ENCODE measurements at regions not wholly inside any gene's neighbourhood (a gene's known extent, or its start where the extent isn't known, plus 50 kb on each side); places are given as distances from the start of the nearest gene placed in this dataset.

GRCh38 chr5:113804943-113805342 lies 291.4 kb downstream of the YTHDC2 start:
- intact Hi-C loops (cut with DNase I, micrococcal nuclease) = no loop called here
- no peak for DNase-seq
- no peak for ATAC-seq
- CTCF ChIA-PET = interaction anchor here (0.6 kb wide), 1 partner anchor 409 kb away, joined by 3 read pairs; no protein-coding TSS in a partner anchor
- Mint-ChIP-seq H3K36me3 (ENCODE audit: low read depth) (no peaks in the 10 kb centered on the region), H3K27ac (no peak overlapping the region), H3K4me3 (no peak overlapping the region), H3K27me3 (peaks cover 3% of the 10 kb centered on the region), H3K9me3 (ENCODE audit: low read depth) (peaks cover 4% of the 10 kb centered on the region), H3K4me1 (no peaks in the 10 kb centered on the region)
- POLR2A ChIA-PET = no interaction called here

GRCh38 chr5:113806250-113806649 lies 292.8 kb downstream of the YTHDC2 start:
- Mint-ChIP-seq H3K27me3 (peaks cover 4% of the 10 kb centered on the region), H3K9me3 (ENCODE audit: low read depth) (peaks cover 3% of the 10 kb centered on the region), H3K4me3 (no peak overlapping the region), H3K4me1 (no peaks in the 10 kb centered on the region), H3K36me3 (ENCODE audit: low read depth) (no peaks in the 10 kb centered on the region), H3K27ac (no peak overlapping the region)
- intact Hi-C loops (cut with DNase I, micrococcal nuclease) = no loop called here
- no peak for DNase-seq
- CTCF ChIA-PET = no interaction called here
- no peak for ATAC-seq
- POLR2A ChIA-PET = no interaction called here

- POLR2A ChIA-PET = no interaction called here
- DNase-seq (no peak), ATAC-seq (no peak)
- Mint-ChIP-seq H3K4me1 (no peaks in the 10 kb centered on the region), H3K27me3 (peaks cover 4% of the 10 kb centered on the region), H3K4me3 (no peak overlapping the region), H3K27ac (no peak overlapping the region), H3K36me3 (ENCODE audit: low read depth) (no peaks in the 10 kb centered on the region), H3K9me3 (ENCODE audit: low read depth) (peaks cover 3% of the 10 kb centered on the region)
- intact Hi-C loops (cut with DNase I, micrococcal nuclease) = no loop called here
- CTCF ChIA-PET = interaction anchor here (0.6 kb wide), 1 partner anchor 27 kb away, joined by 4 read pairs; no protein-coding TSS in a partner anchor
Observed at GRCh38 chr5:113806904-113807303, 293.4 kb downstream of the YTHDC2 start.

- intact Hi-C loops (cut with DNase I, micrococcal nuclease) = no loop called here
- ATAC-seq (no peak), DNase-seq (no peak)
- Mint-ChIP-seq H3K4me3 (no peak overlapping the region), H3K36me3 (ENCODE audit: low read depth) (no peaks in the 10 kb centered on the region), H3K27me3 (peaks cover 4% of the 10 kb centered on the region), H3K27ac (no peak overlapping the region), H3K4me1 (no peaks in the 10 kb centered on the region), H3K9me3 (ENCODE audit: low read depth) (peaks cover 3% of the 10 kb centered on the region)
- ChIA-PET CTCF (no interaction called here), POLR2A (no interaction called here)
Observed at GRCh38 chr5:113807427-113807991, 294.0 kb downstream of the YTHDC2 start.

GRCh38 chr5:113808956-113809355 lies 295.5 kb downstream of the YTHDC2 start:
- intact Hi-C loops (cut with DNase I, micrococcal nuclease) = no loop called here
- no peaks in the 10 kb centered on the region for H3K9me3 Mint-ChIP-seq (ENCODE audit: low read depth)
- no peak overlapping the region for H3K27ac Mint-ChIP-seq
- no peaks in the 10 kb centered on the region for H3K36me3 Mint-ChIP-seq (ENCODE audit: low read depth)
- H3K4me3 Mint-ChIP-seq = no peak overlapping the region
- ATAC-seq = no peak
- no peaks in the 10 kb centered on the region for H3K4me1 Mint-ChIP-seq
- H3K27me3 Mint-ChIP-seq = peaks cover 4% of the 10 kb centered on the region
- POLR2A ChIA-PET = no interaction called here
- no peak for DNase-seq
- CTCF ChIA-PET = interaction anchor here (0.6 kb wide), 1 partner anchor 1201 kb away, joined by 3 read pairs; no protein-coding TSS in a partner anchor

- intact Hi-C loops (cut with DNase I, micrococcal nuclease) = no loop called here
- ATAC-seq (no peak), DNase-seq (no peak)
- H3K36me3 Mint-ChIP-seq (ENCODE audit: low read depth) = no peaks in the 10 kb centered on the region
- peaks cover 4% of the 10 kb centered on the region for H3K27me3 Mint-ChIP-seq
- POLR2A ChIA-PET = no interaction called here
- H3K4me1 Mint-ChIP-seq = no peaks in the 10 kb centered on the region
- no peak overlapping the region for H3K4me3 Mint-ChIP-seq
- CTCF ChIA-PET = interaction anchor here (0.6 kb wide), 1 partner anchor 1200 kb away, joined by 3 read pairs; no protein-coding TSS in a partner anchor
- no peak overlapping the region for H3K27ac Mint-ChIP-seq
- H3K9me3 Mint-ChIP-seq (ENCODE audit: low read depth) = no peaks in the 10 kb centered on the region
Observed at GRCh38 chr5:113809626-113810025, 296.1 kb downstream of the YTHDC2 start.

GRCh38 chr5:113813466-113813865 lies 300.0 kb downstream of the YTHDC2 start:
- H3K27me3 Mint-ChIP-seq = peaks cover 8% of the 10 kb centered on the region
- ChIA-PET POLR2A (no interaction called here), CTCF (interaction anchor here (0.5 kb wide), 1 partner anchor 633 kb away, joined by 3 read pairs; no protein-coding TSS in a partner anchor)
- no peaks in the 10 kb centered on the region for H3K4me1 Mint-ChIP-seq
- H3K4me3 Mint-ChIP-seq = no peak overlapping the region
- no peak for ATAC-seq
- intact Hi-C loops (cut with DNase I, micrococcal nuclease) = no loop called here
- no peaks in the 10 kb centered on the region for H3K36me3 Mint-ChIP-seq (ENCODE audit: low read depth)
- no peak overlapping the region for H3K27ac Mint-ChIP-seq
- H3K9me3 Mint-ChIP-seq (ENCODE audit: low read depth) = peaks cover 2% of the 10 kb centered on the region
- DNase-seq = no peak

- no peak overlapping the region for H3K4me3 Mint-ChIP-seq
- H3K4me1 Mint-ChIP-seq = no peaks in the 10 kb centered on the region
Observed at GRCh38 chr5:113817683-113818082, 304.2 kb downstream of the YTHDC2 start.

GRCh38 chr5:113823696-113824095 lies 310.2 kb downstream of the YTHDC2 start:
- ATAC-seq (no peak), DNase-seq (no peak)
- Mint-ChIP-seq H3K9me3 (ENCODE audit: low read depth) (peaks cover 7% of the 10 kb centered on the region), H3K27me3 (peaks cover 6% of the 10 kb centered on the region), H3K4me3 (no peak overlapping the region), H3K36me3 (ENCODE audit: low read depth) (no peaks in the 10 kb centered on the region), H3K4me1 (no peaks in the 10 kb centered on the region), H3K27ac (no peak overlapping the region)
- POLR2A ChIA-PET = no interaction called here
- intact Hi-C loops (cut with DNase I, micrococcal nuclease) = no loop called here
- CTCF ChIA-PET = no interaction called here

More at GRCh38 chr5:113817683-113818082, 304.2 kb downstream of the YTHDC2 start:
- intact Hi-C loops (cut with DNase I, micrococcal nuclease) = no loop called here
- no peaks in the 10 kb centered on the region for H3K36me3 Mint-ChIP-seq (ENCODE audit: low read depth)
- H3K27me3 Mint-ChIP-seq = peaks cover 4% of the 10 kb centered on the region
- no peak overlapping the region for H3K27ac Mint-ChIP-seq
- ATAC-seq = no peak
- ChIA-PET POLR2A (no interaction called here), CTCF (no interaction called here)
- H3K9me3 Mint-ChIP-seq (ENCODE audit: low read depth) = peaks cover 2% of the 10 kb centered on the region
- no peak for DNase-seq

GRCh38 chr5:113824307-113824706 lies 310.8 kb downstream of the YTHDC2 start:
- POLR2A ChIA-PET = no interaction called here
- DNase-seq (no peak), ATAC-seq (no peak)
- Mint-ChIP-seq H3K27ac (no peak overlapping the region), H3K27me3 (peaks cover 6% of the 10 kb centered on the region), H3K36me3 (ENCODE audit: low read depth) (no peaks in the 10 kb centered on the region), H3K4me1 (no peaks in the 10 kb centered on the region), H3K9me3 (ENCODE audit: low read depth) (peaks cover 10% of the 10 kb centered on the region), H3K4me3 (no peak overlapping the region)
- intact Hi-C loops (cut with DNase I, micrococcal nuclease) = no loop called here
- CTCF ChIA-PET = no interaction called here

GRCh38 chr5:113825176-113825575 lies 311.7 kb downstream of the YTHDC2 start:
- H3K4me1 Mint-ChIP-seq = no peaks in the 10 kb centered on the region
- ChIA-PET POLR2A (no interaction called here), CTCF (no interaction called here)
- no peaks in the 10 kb centered on the region for H3K36me3 Mint-ChIP-seq (ENCODE audit: low read depth)
- no peak overlapping the region for H3K4me3 Mint-ChIP-seq
- ATAC-seq (no peak), DNase-seq (no peak)
- peaks cover 12% of the 10 kb centered on the region for H3K9me3 Mint-ChIP-seq (ENCODE audit: low read depth)
- no peak overlapping the region for H3K27ac Mint-ChIP-seq
- intact Hi-C loops (cut with DNase I, micrococcal nuclease) = no loop called here
- peaks cover 6% of the 10 kb centered on the region for H3K27me3 Mint-ChIP-seq

- ATAC-seq = no peak
- H3K4me3 Mint-ChIP-seq = no peak overlapping the region
- intact Hi-C loops (cut with DNase I, micrococcal nuclease) = no loop called here
- H3K36me3 Mint-ChIP-seq (ENCODE audit: low read depth) = no peaks in the 10 kb centered on the region
- no peaks in the 10 kb centered on the region for H3K9me3 Mint-ChIP-seq (ENCODE audit: low read depth)
- ChIA-PET CTCF (no interaction called here), POLR2A (no interaction called here)
- H3K27ac Mint-ChIP-seq = no peak overlapping the region
- no peaks in the 10 kb centered on the region for H3K27me3 Mint-ChIP-seq
- no peak for DNase-seq
- H3K4me1 Mint-ChIP-seq = no peaks in the 10 kb centered on the region
Observed at GRCh38 chr5:113846941-113847340, 333.4 kb downstream of the YTHDC2 start.

- Mint-ChIP-seq H3K27me3 (no peaks in the 10 kb centered on the region), H3K9me3 (ENCODE audit: low read depth) (peaks cover 7% of the 10 kb centered on the region), H3K4me3 (no peak overlapping the region), H3K4me1 (no peaks in the 10 kb centered on the region), H3K27ac (no peak overlapping the region), H3K36me3 (ENCODE audit: low read depth) (no peaks in the 10 kb centered on the region)
- DNase-seq = no peak
- ChIA-PET CTCF (no interaction called here), POLR2A (no interaction called here)
- intact Hi-C loops (cut with DNase I, micrococcal nuclease) = no loop called here
- no peak for ATAC-seq
Observed at GRCh38 chr5:113864437-113864836, 350.9 kb downstream of the YTHDC2 start.
